HepG2 (cell line): ENCODE measurements at regions not wholly inside any gene's neighbourhood (a gene's known extent, or its start where the extent isn't known, plus 50 kb on each side); places are given as distances from the start of the nearest gene placed in this dataset.

ENCODE experiments used
- ATAC-seq: fragments of 200-7000 bp; cut with Tn5 transposase; 3 replicates; pipeline ENCODE4 v1.9.1; 2020; ENCODE audit warnings: mild to moderate bottlenecking, moderate library complexity
- BruUV-seq: library from RNA; stranded (reverse); fragments of 400-500 nt; replicated peaks from 2 replicates; lab custom pipeline; 2021; lab: Mats Ljungman, UMichigan
- CTCF ChIA-PET: fragments of 300-600 bp; formaldehyde crosslinking; extraction: SDS; loops from one replicate; lab custom pipeline; 2021; ENCODE audit warnings: low total read pairs, inconsistent platforms, low intra/inter-chr PET ratio; lab: Yijun Ruan, JAX
- POLR2A ChIA-PET: fragments of 350-600 bp; sonication (Branson Sonifier 250); formaldehyde crosslinking; loops from one replicate; lab custom pipeline; 2020; ENCODE audit warnings: antibody characterized with exemption, inconsistent platforms; lab: Yijun Ruan, JAX
- DNase-seq: peaks from one replicate; pipeline ENCODE4 v3.0.0-alpha.2; 2015; ENCODE audit warnings: low spot score
- FAIRE-seq: peaks from 3 replicates; lab custom pipeline; 2011; peaks lifted over from hg19 to GRCh38; lab: Jason Lieb, UNC
- H2AFZ ChIP-seq: one replicate; pipeline ENCODE4 v1.6.1; 2011; ENCODE audit warnings: low read length, inconsistent platforms
- H3K27ac ChIP-seq: fragments of 300-600 bp; 3 replicates; pipeline ENCODE4 v1.8.0; 2011; ENCODE audit warnings: mixed run types, mild to moderate bottlenecking, mixed read lengths, low read length, inconsistent platforms; ENCODE audit not compliant: insufficient read depth; ENCODE audit errors: extremely low read length
- H3K27me3 ChIP-seq, 2 experiments: fragments of 200-600 bp in 1 of 2; 2 replicates in 1 of 2; 3 replicates in 1 of 2; pipeline versions ENCODE4 v1.6.0 to v1.8.0; 2011; ENCODE audit warnings: low read length in 2 of 2, mild to moderate bottlenecking in 2 of 2, moderate library complexity in 2 of 2, inconsistent platforms in 1 of 2; ENCODE audit not compliant: insufficient read depth in 2 of 2, control insufficient read depth in 1 of 2
- H3K36me3 ChIP-seq, 2 experiments: fragments of 200-600 bp in 1 of 2; replicated peaks in 1 of 2; 2 replicates in 1 of 2; 3 replicates in 1 of 2; pipeline versions ENCODE4 v1.5.1 to v1.8.0; 2011; ENCODE audit warnings: low read length in 2 of 2, inconsistent platforms in 1 of 2; ENCODE audit not compliant: insufficient read depth in 2 of 2, control insufficient read depth in 1 of 2
- H3K4me1 ChIP-seq: 2 replicates; pipeline ENCODE4 v1.5.1; 2012; ENCODE audit warnings: low read length, inconsistent platforms; ENCODE audit not compliant: insufficient read depth
- H3K4me2 ChIP-seq: 2 replicates; pipeline ENCODE4 v1.6.0; 2011; ENCODE audit warnings: low read depth, low read length, inconsistent platforms
- H3K4me3 ChIP-seq, 3 experiments: fragments of 200-600 bp in 1 of 3; sonication (generic), shearing (Covaris generic) in 1 of 3; replicated peaks in 1 of 3; 2 replicates each; pipeline ENCODE4 v1.5.1; 2011 to 2016; ENCODE audit warnings: low read length in 3 of 3, inconsistent platforms in 2 of 3, low read depth in 2 of 3, mild to moderate bottlenecking in 2 of 3, control low read depth in 1 of 3, mixed read lengths in 1 of 3; ENCODE audit not compliant: insufficient read depth in 1 of 3
- H3K79me2 ChIP-seq: one replicate; pipeline ENCODE4 v1.6.1; 2011; ENCODE audit warnings: low read length, inconsistent platforms; ENCODE audit not compliant: insufficient read depth
- H3K9ac ChIP-seq: 2 replicates; pipeline ENCODE4 v1.6.0; 2011; ENCODE audit warnings: mild to moderate bottlenecking, low read depth, low read length, inconsistent platforms; ENCODE audit not compliant: insufficient read depth
- H3K9me3 ChIP-seq: 2 replicates; pipeline ENCODE4 v1.5.1; 2012; ENCODE audit warnings: mild to moderate bottlenecking, low read length
- H4K20me1 ChIP-seq: 2 replicates; pipeline ENCODE4 v1.6.0; 2011; ENCODE audit warnings: inconsistent platforms, mild to moderate bottlenecking, low read length, moderate library complexity; ENCODE audit not compliant: insufficient read depth
- CBFB ChIP-seq: sonication (generic); formaldehyde crosslinking; IDR thresholded peaks from 2 replicates; pipeline ENCODE4 v1.4.0; 2020; ENCODE audit warnings: missing genetic modification reagents
- GFI1 ChIP-seq: sonication (generic); formaldehyde crosslinking; IDR thresholded peaks from 2 replicates; pipeline ENCODE4 v1.5.0; 2020; ENCODE audit warnings: missing genetic modification reagents, mild to moderate bottlenecking, borderline replicate concordance
- NBN ChIP-seq: fragments of 450-650 bp; conservative IDR thresholded peaks from 2 replicates; pipeline ENCODE4 v1.6.1; 2017
- PHF20 ChIP-seq: sonication (generic); formaldehyde crosslinking; IDR thresholded peaks from 2 replicates; pipeline ENCODE4 v1.5.0; 2020; ENCODE audit warnings: mild to moderate bottlenecking, missing genetic modification reagents
- SMAD3 ChIP-seq: sonication (generic); formaldehyde crosslinking; IDR thresholded peaks from 2 replicates; pipeline ENCODE4 v1.4.0; 2020; ENCODE audit warnings: missing genetic modification reagents
- ZNF232 ChIP-seq: sonication (generic); formaldehyde crosslinking; IDR thresholded peaks from 2 replicates; pipeline ENCODE4 v1.4.0; 2020; ENCODE audit warnings: missing genetic modification reagents, borderline replicate concordance
- ZNF460 ChIP-seq: sonication (generic); formaldehyde crosslinking; IDR thresholded peaks from 2 replicates; pipeline ENCODE4 v1.5.1; 2020; ENCODE audit warnings: missing genetic modification reagents, mild to moderate bottlenecking, borderline replicate concordance
- ZNF672 ChIP-seq: sonication (generic); formaldehyde crosslinking; IDR thresholded peaks from 2 replicates; pipeline ENCODE4 v1.8.1; 2022; ENCODE audit warnings: missing genetic modification reagents
- WGBS: methylation state at CpG from one replicate; pipeline ENCODE4 v1.1.6; 2017; ENCODE audit warnings: low lambda C conversion rate; 5-methylcytosine and 5-hydroxymethylcytosine counted together
- in situ Hi-C: cut with HindIII; loops from 2 replicates; pipeline ENCODE4 v1.10.0; 2017; ENCODE audit warnings: low pct_unique_long_range_greater_than_20kb; ENCODE audit not compliant: extremely low pct_ligation_motif_present
- intact Hi-C: fragments of 100-400 bp; cut with micrococcal nuclease; formaldehyde crosslinking; loops from one replicate; pipeline ENCODE4 v1.10.0; 2022; ENCODE audit not compliant: unreplicated experiment
- TF ChIP-seq, protein P1 (sequence below): sonication (generic); formaldehyde crosslinking; IDR thresholded peaks from 2 replicates; pipeline ENCODE4 v1.8.1; 2023; ENCODE audit warnings: mild to moderate bottlenecking, missing genetic modification reagents
- TF ChIP-seq, protein P2 (sequence below): sonication (generic); formaldehyde crosslinking; IDR thresholded peaks from 2 replicates; pipeline ENCODE4 v1.4.0; 2020; ENCODE audit warnings: missing genetic modification reagents
- TF ChIP-seq, protein P3 (sequence below): sonication (generic); formaldehyde crosslinking; IDR thresholded peaks from 2 replicates; pipeline ENCODE4 v1.4.0; 2020; ENCODE audit warnings: missing genetic modification reagents

DNA sequence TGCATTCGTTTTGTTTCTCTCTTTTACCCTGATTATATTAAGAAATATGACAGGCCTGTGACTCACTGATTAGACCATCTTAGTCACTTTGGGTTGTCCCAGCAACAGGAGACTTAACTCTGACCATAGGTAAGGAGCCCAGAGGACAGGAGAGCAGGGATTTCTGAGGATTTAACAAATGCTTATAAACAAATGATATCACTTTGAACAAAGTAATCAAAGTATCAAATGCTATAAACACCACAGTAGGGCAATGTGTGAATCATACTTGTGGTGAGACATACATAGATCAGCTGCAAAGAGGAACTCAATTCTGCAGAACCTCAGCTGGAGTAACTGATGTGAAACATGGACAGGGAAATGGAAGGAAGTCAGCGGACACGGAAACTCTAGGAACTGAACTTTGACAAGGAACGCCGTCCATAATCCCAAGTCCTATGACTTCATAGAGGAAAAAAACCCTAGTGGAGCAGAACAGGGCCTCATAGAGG, 190.6 kb upstream of the MSX2 start:
- intact Hi-C loops, result no loop called here
- no peaks in the 10 kb centered on the region for H3K79me2 ChIP-seq
- no peaks in the 10 kb centered on the region; a peak in 1 of 5 replicates for H3K27me3 ChIP-seq
- H4K20me1 ChIP-seq, result no peaks in the 10 kb centered on the region
- in situ Hi-C loops, result no loop called here
- ChIA-PET POLR2A (no interaction called here), CTCF (no interaction called here)
- H3K4me3 ChIP-seq, result no peak overlapping the region
- H3K27ac ChIP-seq, result no peak overlapping the region
- no peak overlapping the region for H3K4me2 ChIP-seq
- no peaks in the 10 kb centered on the region for H3K36me3 ChIP-seq
- DNase-seq (no peak), FAIRE-seq (no peak), ATAC-seq (no peak)
- H3K4me1 ChIP-seq, result peaks cover 4% of the 10 kb centered on the region; the same call in 1 of the 2 replicates
- 34% methylated on average over 5 of the region's 5 CpGs for WGBS
- no peaks in the 10 kb centered on the region for H3K9me3 ChIP-seq
- H3K9ac ChIP-seq, result no peak overlapping the region
- no peak overlapping the region for H2AFZ ChIP-seq
- TF ChIP-seq SMAD3 (CRISPR knock-in tag), result no peak
- TF ChIP-seq, protein P1, sequence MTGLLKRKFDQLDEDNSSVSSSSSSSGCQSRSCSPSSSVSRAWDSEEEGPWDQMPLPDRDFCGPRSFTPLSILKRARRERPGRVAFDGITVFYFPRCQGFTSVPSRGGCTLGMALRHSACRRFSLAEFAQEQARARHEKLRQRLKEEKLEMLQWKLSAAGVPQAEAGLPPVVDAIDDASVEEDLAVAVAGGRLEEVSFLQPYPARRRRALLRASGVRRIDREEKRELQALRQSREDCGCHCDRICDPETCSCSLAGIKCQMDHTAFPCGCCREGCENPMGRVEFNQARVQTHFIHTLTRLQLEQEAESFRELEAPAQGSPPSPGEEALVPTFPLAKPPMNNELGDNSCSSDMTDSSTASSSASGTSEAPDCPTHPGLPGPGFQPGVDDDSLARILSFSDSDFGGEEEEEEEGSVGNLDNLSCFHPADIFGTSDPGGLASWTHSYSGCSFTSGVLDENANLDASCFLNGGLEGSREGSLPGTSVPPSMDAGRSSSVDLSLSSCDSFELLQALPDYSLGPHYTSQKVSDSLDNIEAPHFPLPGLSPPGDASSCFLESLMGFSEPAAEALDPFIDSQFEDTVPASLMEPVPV (CRISPR knock-in tag), result no peak
- no peak for TF ChIP-seq CBFB
- TF ChIP-seq, protein P2, sequence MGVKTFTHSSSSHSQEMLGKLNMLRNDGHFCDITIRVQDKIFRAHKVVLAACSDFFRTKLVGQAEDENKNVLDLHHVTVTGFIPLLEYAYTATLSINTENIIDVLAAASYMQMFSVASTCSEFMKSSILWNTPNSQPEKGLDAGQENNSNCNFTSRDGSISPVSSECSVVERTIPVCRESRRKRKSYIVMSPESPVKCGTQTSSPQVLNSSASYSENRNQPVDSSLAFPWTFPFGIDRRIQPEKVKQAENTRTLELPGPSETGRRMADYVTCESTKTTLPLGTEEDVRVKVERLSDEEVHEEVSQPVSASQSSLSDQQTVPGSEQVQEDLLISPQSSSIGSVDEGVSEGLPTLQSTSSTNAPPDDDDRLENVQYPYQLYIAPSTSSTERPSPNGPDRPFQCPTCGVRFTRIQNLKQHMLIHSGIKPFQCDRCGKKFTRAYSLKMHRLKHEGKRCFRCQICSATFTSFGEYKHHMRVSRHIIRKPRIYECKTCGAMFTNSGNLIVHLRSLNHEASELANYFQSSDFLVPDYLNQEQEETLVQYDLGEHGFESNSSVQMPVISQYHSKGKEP (CRISPR knock-in tag), result no peak
- TF ChIP-seq, protein P3, sequence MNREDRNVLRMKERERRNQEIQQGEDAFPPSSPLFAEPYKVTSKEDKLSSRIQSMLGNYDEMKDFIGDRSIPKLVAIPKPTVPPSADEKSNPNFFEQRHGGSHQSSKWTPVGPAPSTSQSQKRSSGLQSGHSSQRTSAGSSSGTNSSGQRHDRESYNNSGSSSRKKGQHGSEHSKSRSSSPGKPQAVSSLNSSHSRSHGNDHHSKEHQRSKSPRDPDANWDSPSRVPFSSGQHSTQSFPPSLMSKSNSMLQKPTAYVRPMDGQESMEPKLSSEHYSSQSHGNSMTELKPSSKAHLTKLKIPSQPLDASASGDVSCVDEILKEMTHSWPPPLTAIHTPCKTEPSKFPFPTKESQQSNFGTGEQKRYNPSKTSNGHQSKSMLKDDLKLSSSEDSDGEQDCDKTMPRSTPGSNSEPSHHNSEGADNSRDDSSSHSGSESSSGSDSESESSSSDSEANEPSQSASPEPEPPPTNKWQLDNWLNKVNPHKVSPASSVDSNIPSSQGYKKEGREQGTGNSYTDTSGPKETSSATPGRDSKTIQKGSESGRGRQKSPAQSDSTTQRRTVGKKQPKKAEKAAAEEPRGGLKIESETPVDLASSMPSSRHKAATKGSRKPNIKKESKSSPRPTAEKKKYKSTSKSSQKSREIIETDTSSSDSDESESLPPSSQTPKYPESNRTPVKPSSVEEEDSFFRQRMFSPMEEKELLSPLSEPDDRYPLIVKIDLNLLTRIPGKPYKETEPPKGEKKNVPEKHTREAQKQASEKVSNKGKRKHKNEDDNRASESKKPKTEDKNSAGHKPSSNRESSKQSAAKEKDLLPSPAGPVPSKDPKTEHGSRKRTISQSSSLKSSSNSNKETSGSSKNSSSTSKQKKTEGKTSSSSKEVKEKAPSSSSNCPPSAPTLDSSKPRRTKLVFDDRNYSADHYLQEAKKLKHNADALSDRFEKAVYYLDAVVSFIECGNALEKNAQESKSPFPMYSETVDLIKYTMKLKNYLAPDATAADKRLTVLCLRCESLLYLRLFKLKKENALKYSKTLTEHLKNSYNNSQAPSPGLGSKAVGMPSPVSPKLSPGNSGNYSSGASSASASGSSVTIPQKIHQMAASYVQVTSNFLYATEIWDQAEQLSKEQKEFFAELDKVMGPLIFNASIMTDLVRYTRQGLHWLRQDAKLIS (CRISPR knock-in tag), result no peak
- no peak for TF ChIP-seq ZNF672
- TF ChIP-seq ZNF232 (CRISPR knock-in tag), result no peak
- TF ChIP-seq GFI1, result no peak
- TF ChIP-seq NBN, result no peak
- no peak for TF ChIP-seq ZNF460 (CRISPR knock-in tag)
- TF ChIP-seq PHF20 (CRISPR knock-in tag), result no peak
- BruUV-seq, result no TSS peak
